ENCODE measurements at regions not wholly inside any gene's neighbourhood (a gene's known extent, or its start where the extent isn't known, plus 50 kb on each side); places are given as distances from the start of the nearest gene placed in this dataset.

DNA sequence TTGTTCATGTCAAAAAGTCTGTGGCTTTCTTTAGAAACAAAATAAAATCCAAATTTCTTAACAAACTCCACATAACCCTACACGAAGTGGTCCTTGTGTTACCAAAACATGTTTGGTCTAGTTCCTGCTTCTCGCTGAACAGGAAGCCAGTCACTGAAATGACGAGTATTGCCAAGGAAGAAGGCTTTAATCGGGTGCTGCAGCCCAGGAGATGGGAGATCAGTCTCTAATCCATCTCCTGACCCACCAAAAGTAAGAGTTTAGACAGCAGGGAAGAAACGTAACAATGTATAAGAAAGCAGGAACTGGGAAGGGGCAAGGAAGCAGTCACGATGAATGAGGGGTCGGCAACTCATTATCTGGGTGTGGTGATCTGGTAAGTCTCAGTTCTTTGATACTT lies 144.6 kb upstream of the MAP9 start:
- no peak for DNase-seq (ENCODE audit: low read depth)

GRCh38 chr4:155515444-155516075 lies 138.8 kb upstream of the MAP9 start:
- no peak for DNase-seq (ENCODE audit: low read depth)

DNA sequence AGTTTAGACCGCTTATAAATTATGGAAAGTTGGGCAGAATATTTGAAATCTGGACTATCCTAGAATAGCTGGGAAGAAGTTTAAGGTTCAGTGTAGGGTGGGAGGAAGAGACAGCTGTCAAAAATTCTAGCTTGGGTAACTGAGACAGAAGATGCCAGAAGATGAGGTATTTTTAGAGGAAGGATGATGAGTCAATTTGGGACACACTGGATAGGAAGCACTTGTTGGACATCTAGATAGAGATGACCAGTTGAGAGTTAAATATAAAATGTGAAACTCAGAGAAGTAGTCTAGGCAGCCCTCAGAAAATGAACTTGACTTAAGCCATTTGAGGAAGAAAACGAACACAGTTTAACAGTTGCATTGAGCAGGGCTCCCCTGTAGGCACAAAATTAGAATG lies 137.9 kb upstream of the MAP9 start:
- no peak for DNase-seq (ENCODE audit: low read depth)

GRCh38 chr4:155512817-155513216 lies 136.1 kb upstream of the MAP9 start:
- no peak for DNase-seq (ENCODE audit: low read depth)

GRCh38 chr4:155512046-155512445 lies 135.3 kb upstream of the MAP9 start:
- DNase-seq (ENCODE audit: low read depth), result no peak

GRCh38 chr4:155510771-155511170 lies 134.0 kb upstream of the MAP9 start:
- DNase-seq (ENCODE audit: low read depth), result no peak

DNA sequence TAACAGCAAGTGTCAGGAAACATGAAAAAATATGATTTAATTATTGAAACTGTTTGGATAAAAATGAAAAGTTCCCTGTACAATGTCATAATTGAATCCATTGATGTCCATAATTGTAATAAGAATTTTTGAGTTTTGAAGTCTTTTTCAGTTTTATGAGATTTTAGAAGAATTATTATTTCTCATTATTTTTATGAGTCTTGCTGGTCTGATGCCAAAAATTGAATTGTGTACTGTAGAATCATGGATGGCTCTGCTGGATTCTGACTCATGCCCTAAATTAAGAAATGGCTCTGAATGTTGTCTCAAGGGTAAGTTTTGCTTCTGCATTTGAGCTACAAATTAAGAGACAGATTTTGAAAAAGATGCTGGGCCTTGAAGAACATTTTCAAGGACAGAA lies 132.8 kb upstream of the MAP9 start:
- no peak for DNase-seq (ENCODE audit: low read depth)

- no peak for DNase-seq (ENCODE audit: low read depth)
Observed at GRCh38 chr4:155506745-155507144, 130.0 kb upstream of the MAP9 start.

DNA sequence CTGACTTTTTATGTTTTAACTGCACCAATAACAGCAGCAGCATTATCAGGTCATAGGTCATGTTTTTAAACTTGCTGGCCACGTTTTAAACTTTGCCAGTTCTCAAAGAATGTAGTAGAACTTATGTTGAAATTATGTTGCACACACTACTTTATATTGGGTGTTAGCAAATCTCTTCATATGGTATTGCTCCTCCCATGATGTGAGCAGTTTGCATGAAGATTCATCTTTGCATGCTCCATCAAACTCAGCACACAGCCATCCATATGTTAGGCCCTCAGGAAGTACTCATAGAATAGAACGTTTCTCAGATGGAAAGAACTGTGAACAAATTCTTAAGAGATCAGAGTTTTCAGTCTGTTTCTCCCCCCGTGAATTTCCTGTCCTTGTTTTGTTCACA lies 128.6 kb upstream of the MAP9 start:
- no peak for DNase-seq (ENCODE audit: low read depth)

GRCh38 chr4:155497306-155497705 lies 120.5 kb upstream of the MAP9 start:
- DNase-seq (ENCODE audit: low read depth), result no peak

DNA sequence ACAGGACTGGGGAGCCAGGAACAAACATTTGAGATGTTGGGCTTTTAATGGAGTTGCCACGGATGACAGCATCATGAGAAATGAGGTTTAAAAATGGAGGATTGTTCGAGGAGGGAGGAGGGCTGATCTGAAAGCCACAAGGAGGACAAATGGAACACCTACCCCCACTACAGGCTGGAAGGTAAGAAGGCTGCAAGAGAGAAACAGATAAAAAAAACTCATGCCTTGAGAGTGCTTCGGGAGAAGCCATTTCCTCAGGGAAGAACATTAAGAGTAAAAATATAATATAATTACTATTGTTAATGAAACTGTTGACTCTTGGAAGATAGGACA lies 119.5 kb upstream of the MAP9 start:
- DNase-seq (ENCODE audit: low read depth), result no peak

DNA sequence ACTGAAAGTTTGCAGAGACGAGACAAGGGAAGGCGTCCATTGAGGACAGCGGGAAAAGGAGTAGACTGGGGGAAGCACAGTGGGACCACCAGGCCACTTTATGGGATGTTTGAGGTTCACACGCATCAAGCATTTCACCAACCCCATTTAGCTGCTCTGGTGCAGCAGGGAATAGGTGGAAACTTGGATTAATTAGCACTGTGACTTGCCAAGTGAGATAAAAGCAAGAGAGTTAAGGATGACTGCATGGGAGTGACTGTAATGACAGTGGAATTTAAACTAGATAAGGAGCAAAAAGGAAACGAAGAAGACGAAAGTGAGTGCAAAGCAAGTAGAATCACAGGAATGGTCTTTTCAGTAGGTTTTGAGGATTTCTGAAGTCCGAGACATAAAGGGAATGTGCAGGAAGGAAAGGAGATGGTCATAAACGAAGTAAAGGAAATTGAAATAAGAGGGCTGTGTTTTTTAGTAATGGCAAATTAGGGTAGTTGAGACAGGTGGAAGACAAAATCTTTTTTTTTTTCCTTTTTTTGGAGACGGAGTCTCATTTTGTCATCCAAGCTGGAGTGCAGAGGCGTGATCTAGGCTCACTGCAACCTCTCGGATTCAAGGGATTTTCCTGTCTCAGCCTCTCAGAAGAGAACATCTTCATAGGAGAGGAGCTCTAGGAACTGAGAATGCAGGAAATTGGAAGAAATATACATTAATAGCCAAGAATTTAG lies 119.0 kb upstream of the MAP9 start:
- no peak for DNase-seq (ENCODE audit: low read depth)

- no peak for DNase-seq (ENCODE audit: low read depth)
Observed at GRCh38 chr4:155494037-155494718, 117.4 kb upstream of the MAP9 start.

- no peak for DNase-seq (ENCODE audit: low read depth)
Observed at GRCh38 chr4:155491336-155492120, 114.8 kb upstream of the MAP9 start.

DNA sequence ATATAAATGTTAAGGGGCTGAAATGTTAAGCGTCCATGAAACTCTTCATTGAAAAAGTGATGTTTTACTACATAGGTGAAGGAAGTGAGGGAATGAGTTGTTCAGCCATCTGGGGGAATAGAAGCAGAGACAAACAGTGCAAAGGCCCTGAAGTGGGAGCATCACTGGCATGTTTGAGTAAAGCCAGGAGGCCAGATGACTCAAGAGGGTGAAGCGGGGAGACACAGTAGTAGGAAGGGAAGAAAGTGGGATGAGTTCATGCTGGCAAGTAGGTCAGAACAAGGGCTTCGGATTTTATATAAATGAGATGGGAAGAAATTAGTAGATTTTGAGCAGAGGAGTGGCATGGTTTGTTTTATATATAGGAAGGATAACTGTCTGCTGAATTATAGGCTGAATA lies 112.5 kb upstream of the MAP9 start:
- no peak for DNase-seq (ENCODE audit: low read depth)

- no peak for DNase-seq (ENCODE audit: low read depth)
Observed at GRCh38 chr4:155488691-155489090, 111.9 kb upstream of the MAP9 start.

GRCh38 chr4:155487210-155487609 lies 110.4 kb upstream of the MAP9 start:
- no peak for DNase-seq (ENCODE audit: low read depth)

GRCh38 chr4:155481150-155481549 lies 104.4 kb upstream of the MAP9 start:
- DNase-seq (ENCODE audit: low read depth), result no peak

- DNase-seq (ENCODE audit: low read depth), result no peak
Observed at GRCh38 chr4:155479835-155480234, 103.1 kb upstream of the MAP9 start.

- no peak for DNase-seq (ENCODE audit: low read depth)
Observed at GRCh38 chr4:155478336-155478835, 101.6 kb upstream of the MAP9 start.

GRCh38 chr4:155474758-155475157 lies 98.0 kb upstream of the MAP9 start:
- DNase-seq (ENCODE audit: low read depth), result no peak

- no peak for DNase-seq (ENCODE audit: low read depth)
Observed at GRCh38 chr4:155473420-155474095, 96.8 kb upstream of the MAP9 start.

All from RPMI7951 (cell line).